ENCODE measurements at regions not wholly inside any gene's neighbourhood (a gene's known extent, or its start where the extent isn't known, plus 50 kb on each side); places are given as distances from the start of the nearest gene placed in this dataset.

- no peak overlapping the region for H3K27ac Mint-ChIP-seq (ENCODE audit: unreplicated experiment)
- no peaks in the 10 kb centered on the region for H3K27me3 Mint-ChIP-seq (ENCODE audit: unreplicated experiment)
- DNase-seq, result no peak
- no peaks in the 10 kb centered on the region for H3K9me3 Mint-ChIP-seq (ENCODE audit: unreplicated experiment)
- H3K4me1 Mint-ChIP-seq (ENCODE audit: low read depth, unreplicated experiment), result no peaks in the 10 kb centered on the region
- TF ChIP-seq CTCF (IDR thresholded peaks at IDR 0.05; ENCODE audit: partially characterized antibody, unreplicated experiment), result no peak
- no peak overlapping the region for H3K4me3 Mint-ChIP-seq (ENCODE audit: unreplicated experiment)
- H3K36me3 Mint-ChIP-seq (ENCODE audit: unreplicated experiment), result no peaks in the 10 kb centered on the region
These were observed 276.2 kb upstream of the TNC start for GRCh38 chr9:115393976-115394775.

GRCh38 chr9:115395511-115396021 is 277.6 kb upstream of the TNC start:
- H3K4me1 Mint-ChIP-seq (ENCODE audit: low read depth, unreplicated experiment), result no peaks in the 10 kb centered on the region
- no peak for DNase-seq
- no peak overlapping the region for H3K4me3 Mint-ChIP-seq (ENCODE audit: unreplicated experiment)
- no peak for TF ChIP-seq CTCF (IDR thresholded peaks at IDR 0.05; ENCODE audit: partially characterized antibody, unreplicated experiment)
- H3K27ac Mint-ChIP-seq (ENCODE audit: unreplicated experiment), result no peak overlapping the region
- no peaks in the 10 kb centered on the region for H3K36me3 Mint-ChIP-seq (ENCODE audit: unreplicated experiment)
- no peaks in the 10 kb centered on the region for H3K9me3 Mint-ChIP-seq (ENCODE audit: unreplicated experiment)
- no peaks in the 10 kb centered on the region for H3K27me3 Mint-ChIP-seq (ENCODE audit: unreplicated experiment)

GRCh38 chr9:115396071-115396529 is 278.1 kb upstream of the TNC start:
- no peaks in the 10 kb centered on the region for H3K4me1 Mint-ChIP-seq (ENCODE audit: low read depth, unreplicated experiment)
- no peaks in the 10 kb centered on the region for H3K36me3 Mint-ChIP-seq (ENCODE audit: unreplicated experiment)
- TF ChIP-seq CTCF (IDR thresholded peaks at IDR 0.05; ENCODE audit: partially characterized antibody, unreplicated experiment), result no peak
- DNase-seq, result no peak
- H3K27me3 Mint-ChIP-seq (ENCODE audit: unreplicated experiment), result no peaks in the 10 kb centered on the region
- H3K9me3 Mint-ChIP-seq (ENCODE audit: unreplicated experiment), result no peaks in the 10 kb centered on the region
- no peak overlapping the region for H3K4me3 Mint-ChIP-seq (ENCODE audit: unreplicated experiment)
- H3K27ac Mint-ChIP-seq (ENCODE audit: unreplicated experiment), result no peak overlapping the region

GRCh38 chr9:115397591-115398312 is 279.8 kb upstream of the TNC start:
- no peak for DNase-seq

More at GRCh38 chr9:115397591-115398312, 279.8 kb upstream of the TNC start:
- TF ChIP-seq CTCF (IDR thresholded peaks at IDR 0.05; ENCODE audit: partially characterized antibody, unreplicated experiment), result no peak
- Mint-ChIP-seq H3K9me3 (ENCODE audit: unreplicated experiment) (no peaks in the 10 kb centered on the region), H3K27ac (ENCODE audit: unreplicated experiment) (no peak overlapping the region), H3K4me1 (ENCODE audit: low read depth, unreplicated experiment) (no peaks in the 10 kb centered on the region), H3K4me3 (ENCODE audit: unreplicated experiment) (no peak overlapping the region), H3K27me3 (ENCODE audit: unreplicated experiment) (no peaks in the 10 kb centered on the region), H3K36me3 (ENCODE audit: unreplicated experiment) (no peaks in the 10 kb centered on the region)

Data from glutamatergic neuron (in vitro differentiated cells).